Endodermal cell (in vitro differentiated cells): ENCODE measurements at regions not wholly inside any gene's neighbourhood (a gene's known extent, or its start where the extent isn't known, plus 50 kb on each side); places are given as distances from the start of the nearest gene placed in this dataset.

Experiments used
- DNase-seq: peaks from one replicate; pipeline ENCODE4 v3.0.0-alpha.2; 2017
- H3K27ac ChIP-seq: 2 replicates; pipeline ENCODE4 v1.5.1; 2013; ENCODE audit warnings: mild to moderate bottlenecking, low read depth, low read length, moderate library complexity
- H3K27me3 ChIP-seq: 2 replicates; pipeline ENCODE4 v1.6.1; 2013; ENCODE audit warnings: mild to moderate bottlenecking, low read length, moderate library complexity; ENCODE audit not compliant: insufficient read depth, control insufficient read depth, poor library complexity, severe bottlenecking
- H3K36me3 ChIP-seq: 2 replicates; pipeline ENCODE4 v1.7.0; 2013; ENCODE audit warnings: mild to moderate bottlenecking, low read length, moderate library complexity; ENCODE audit not compliant: control insufficient read depth, insufficient read depth
- H3K4me1 ChIP-seq: one replicate; pipeline ENCODE4 v1.7.0; 2013; ENCODE audit warnings: low read length; ENCODE audit not compliant: control insufficient read depth, insufficient read depth
- H3K4me3 ChIP-seq: 2 replicates; pipeline ENCODE4 v1.5.1; 2013; ENCODE audit warnings: mild to moderate bottlenecking, low read length, moderate library complexity
- H3K9ac ChIP-seq: 2 replicates; pipeline ENCODE4 v1.6.1; 2013; ENCODE audit warnings: mild to moderate bottlenecking, low read length, moderate library complexity; ENCODE audit not compliant: poor library complexity, severe bottlenecking; ENCODE audit errors: extremely low read depth
- H3K9me3 ChIP-seq: 2 replicates; pipeline ENCODE4 v1.6.1; 2013; ENCODE audit warnings: mild to moderate bottlenecking, low read length, moderate library complexity; ENCODE audit not compliant: control insufficient read depth
- H3K27ac Mint-ChIP-seq: 2 replicates; pipeline ENCODE4 v1.8.0; 2020; ENCODE audit warnings: mixed read lengths
- H3K27me3 Mint-ChIP-seq: 2 replicates; pipeline ENCODE4 v1.8.0; 2021; ENCODE audit warnings: mild to moderate bottlenecking, mixed read lengths; ENCODE audit not compliant: insufficient read depth
- H3K36me3 Mint-ChIP-seq: 2 replicates; pipeline ENCODE4 v1.8.0; 2020; ENCODE audit warnings: low read depth, mixed read lengths
- H3K4me1 Mint-ChIP-seq: 2 replicates; pipeline ENCODE4 v1.8.0; 2020; ENCODE audit warnings: mixed read lengths
- H3K4me3 Mint-ChIP-seq: 2 replicates; pipeline ENCODE4 v1.8.0; 2020; ENCODE audit warnings: mild to moderate bottlenecking, moderate library complexity, mixed read lengths
- H3K9me3 Mint-ChIP-seq: 2 replicates; pipeline ENCODE4 v1.8.0; 2020; ENCODE audit warnings: mild to moderate bottlenecking, mixed read lengths
- WGBS, 2 experiments: methylation state at CpG; one replicate each; pipeline versions ENCODE4 v1.1.5 to v1.1.7; 2013; ENCODE audit warnings: missing lambda C conversion rate in 2 of 2, mixed read lengths in 1 of 2; ENCODE audit not compliant: insufficient coverage in 1 of 2, insufficient read length in 1 of 2; 5-methylcytosine and 5-hydroxymethylcytosine counted together
- TF ChIP-seq, protein P1 (sequence below): fragments of 200-600 bp; sonication (generic); conservative IDR thresholded peaks from 2 replicates; pipeline ENCODE4 v1.5.0; 2021; ENCODE audit warnings: antibody characterized with exemption, mild to moderate bottlenecking

GRCh38 chr14:27211741-27212140 lies 613.9 kb upstream of the NOVA1 start:
- Histone ChIP-seq H3K27me3 (no peaks in the 10 kb centered on the region), H3K4me1 (no peaks in the 10 kb centered on the region), H3K4me3 (no peak overlapping the region), H3K36me3 (no peaks in the 10 kb centered on the region), H3K9me3 (peaks cover 7% of the 10 kb centered on the region), H3K27ac (no peak overlapping the region), H3K9ac (no peak overlapping the region)
- no peak overlapping the region for H3K4me3 Mint-ChIP-seq
- no peak for DNase-seq
- no peak overlapping the region for H3K27ac Mint-ChIP-seq
- no peaks in the 10 kb centered on the region for H3K36me3 Mint-ChIP-seq
- no peaks in the 10 kb centered on the region for H3K27me3 Mint-ChIP-seq
- H3K4me1 Mint-ChIP-seq, result peaks cover 3% of the 10 kb centered on the region
- TF ChIP-seq, protein P1, sequence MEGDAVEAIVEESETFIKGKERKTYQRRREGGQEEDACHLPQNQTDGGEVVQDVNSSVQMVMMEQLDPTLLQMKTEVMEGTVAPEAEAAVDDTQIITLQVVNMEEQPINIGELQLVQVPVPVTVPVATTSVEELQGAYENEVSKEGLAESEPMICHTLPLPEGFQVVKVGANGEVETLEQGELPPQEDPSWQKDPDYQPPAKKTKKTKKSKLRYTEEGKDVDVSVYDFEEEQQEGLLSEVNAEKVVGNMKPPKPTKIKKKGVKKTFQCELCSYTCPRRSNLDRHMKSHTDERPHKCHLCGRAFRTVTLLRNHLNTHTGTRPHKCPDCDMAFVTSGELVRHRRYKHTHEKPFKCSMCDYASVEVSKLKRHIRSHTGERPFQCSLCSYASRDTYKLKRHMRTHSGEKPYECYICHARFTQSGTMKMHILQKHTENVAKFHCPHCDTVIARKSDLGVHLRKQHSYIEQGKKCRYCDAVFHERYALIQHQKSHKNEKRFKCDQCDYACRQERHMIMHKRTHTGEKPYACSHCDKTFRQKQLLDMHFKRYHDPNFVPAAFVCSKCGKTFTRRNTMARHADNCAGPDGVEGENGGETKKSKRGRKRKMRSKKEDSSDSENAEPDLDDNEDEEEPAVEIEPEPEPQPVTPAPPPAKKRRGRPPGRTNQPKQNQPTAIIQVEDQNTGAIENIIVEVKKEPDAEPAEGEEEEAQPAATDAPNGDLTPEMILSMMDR, result no peak
- peaks cover 4% of the 10 kb centered on the region for H3K9me3 Mint-ChIP-seq

DNA sequence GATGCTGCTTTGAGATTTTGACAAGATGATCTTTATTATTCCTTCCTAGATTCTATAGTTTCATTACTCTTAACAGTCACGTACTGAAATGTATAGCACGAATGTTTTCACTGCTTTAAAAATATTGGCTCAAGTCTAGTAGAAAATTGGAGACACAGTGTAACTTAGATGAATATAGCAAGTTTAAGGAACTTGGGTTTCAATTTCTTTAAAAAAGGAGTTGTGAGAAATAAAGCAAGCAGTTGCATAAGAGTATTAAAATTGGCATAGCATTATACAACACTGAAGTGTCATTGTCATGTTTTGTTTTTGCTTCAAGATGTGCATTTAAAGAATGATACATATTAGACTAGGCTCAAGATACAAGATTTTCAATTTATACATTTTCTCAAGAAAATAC lies 624.8 kb upstream of the NOVA1 start:
- WGBS, 2 experiments, result 93 to 100% methylated on average over 2 of the region's 2 CpGs
- TF ChIP-seq, protein P1, result no peak
- no peaks in the 10 kb centered on the region for H3K4me1 Mint-ChIP-seq
- no peak overlapping the region for H3K4me3 Mint-ChIP-seq
- no peak overlapping the region for H3K27ac ChIP-seq
- peaks cover 26% of the 10 kb centered on the region for H3K9me3 Mint-ChIP-seq
- H3K4me3 ChIP-seq, result no peak overlapping the region
- peaks cover 30% of the 10 kb centered on the region for H3K9me3 ChIP-seq
- H3K36me3 Mint-ChIP-seq, result peaks cover 5% of the 10 kb centered on the region
- no peaks in the 10 kb centered on the region for H3K27me3 ChIP-seq
- H3K36me3 ChIP-seq, result no peaks in the 10 kb centered on the region
- no peaks in the 10 kb centered on the region for H3K4me1 ChIP-seq
- H3K27me3 Mint-ChIP-seq, result peaks cover 2% of the 10 kb centered on the region
- DNase-seq, result no peak
- no peak overlapping the region for H3K27ac Mint-ChIP-seq
- H3K9ac ChIP-seq, result no peak overlapping the region

GRCh38 chr14:27223906-27224305 lies 626.1 kb upstream of the NOVA1 start:
- no peak overlapping the region for H3K27ac Mint-ChIP-seq
- Histone ChIP-seq H3K9ac (no peak overlapping the region), H3K4me1 (no peaks in the 10 kb centered on the region), H3K36me3 (no peaks in the 10 kb centered on the region), H3K27me3 (no peaks in the 10 kb centered on the region), H3K9me3 (peaks cover 19% of the 10 kb centered on the region), H3K4me3 (no peak overlapping the region), H3K27ac (no peak overlapping the region)
- no peak for DNase-seq
- TF ChIP-seq, protein P1, result no peak
- H3K27me3 Mint-ChIP-seq, result peaks cover 2% of the 10 kb centered on the region
- H3K4me3 Mint-ChIP-seq, result no peak overlapping the region
- peaks cover 3% of the 10 kb centered on the region for H3K36me3 Mint-ChIP-seq
- no peaks in the 10 kb centered on the region for H3K4me1 Mint-ChIP-seq
- peaks cover 20% of the 10 kb centered on the region for H3K9me3 Mint-ChIP-seq
